ENCODE measurements at regions not wholly inside any gene's neighbourhood (a gene's known extent, or its start where the extent isn't known, plus 50 kb on each side); places are given as distances from the start of the nearest gene placed in this dataset.

GRCh38 chr10:88211230-88211629 is 347.8 kb downstream of the PTEN start:
- DNase-seq, result no peak

- no peak for DNase-seq
These were observed 348.6 kb downstream of the PTEN start for GRCh38 chr10:88212069-88212468.

GRCh38 chr10:88213065-88213605 is 349.7 kb downstream of the PTEN start:
- DNase-seq, result no peak

GRCh38 chr10:88216976-88217375 is 353.6 kb downstream of the PTEN start:
- no peak for DNase-seq

- no peak for DNase-seq
These were observed 354.9 kb downstream of the PTEN start for GRCh38 chr10:88218362-88218761.

- DNase-seq, result no peak
These were observed 356.3 kb downstream of the PTEN start for GRCh38 chr10:88219753-88220152.

GRCh38 chr10:88221010-88221973 is 357.9 kb downstream of the PTEN start:
- no peak for DNase-seq

- no peak for DNase-seq
These were observed 359.5 kb downstream of the PTEN start for GRCh38 chr10:88222881-88223280.
